ENCODE measurements at regions not wholly inside any gene's neighbourhood (a gene's known extent, or its start where the extent isn't known, plus 50 kb on each side); places are given as distances from the start of the nearest gene placed in this dataset.

GRCh38 chr1:116847190-116847589 is 62.5 kb upstream of the PTGFRN start:
- TF ChIP-seq CTCF (IDR thresholded peaks at IDR 0.05; ENCODE audit: low read depth, low read length, missing input control) (no peak), YY1 (IDR thresholded peaks at IDR 0.05) (no peak), NR2F2 (IDR thresholded peaks at IDR 0.05) (no peak), MAX (IDR thresholded peaks at IDR 0.05) (no peak), HNF4G (IDR thresholded peaks at IDR 0.05) (no peak), JUND (IDR thresholded peaks at IDR 0.05) (no peak), SP1 (IDR thresholded peaks at IDR 0.05) (no peak), RAD21 (IDR thresholded peaks at IDR 0.05) (no peak), ATF3 (IDR thresholded peaks at IDR 0.05) (no peak), GABPA (IDR thresholded peaks at IDR 0.05 in 1 of 2, conservative IDR thresholded peaks at IDR 0.05 in 1 of 2) (no peak), REST (IDR thresholded peaks at IDR 0.05) (no peak), RXRA (IDR thresholded peaks at IDR 0.05) (no peak), EGR1 (IDR thresholded peaks at IDR 0.05; ENCODE audit: low read depth in 2 of 2) (no peak), TAF1 (conservative IDR thresholded peaks at IDR 0.05) (no peak)
